GM21723 (cell line): ENCODE measurements at regions not wholly inside any gene's neighbourhood (a gene's known extent, or its start where the extent isn't known, plus 50 kb on each side); places are given as distances from the start of the nearest gene placed in this dataset.

Source experiments
- ATAC-seq: cut with Tn5 transposase; IDR thresholded peaks from one replicate; pipeline ENCODE4 v1.9.1; 2021; ENCODE audit warnings: mild to moderate bottlenecking, moderate library complexity; ENCODE audit not compliant: unreplicated experiment

- no peak for ATAC-seq
Observed at GRCh38 chr16:85476389-85476788, 136.7 kb upstream of the GSE1 start.

- no peak for ATAC-seq
Observed at GRCh38 chr16:85477801-85478363, 135.2 kb upstream of the GSE1 start.

GRCh38 chr16:85479972-85480726 is 133.0 kb upstream of the GSE1 start:
- ATAC-seq: no peak

GRCh38 chr16:85480727-85481101 is 132.4 kb upstream of the GSE1 start:
- no peak for ATAC-seq

- ATAC-seq: no peak
Observed at GRCh38 chr16:85481206-85481605, 131.9 kb upstream of the GSE1 start.

- no peak for ATAC-seq
Observed at GRCh38 chr16:85481738-85482137, 131.4 kb upstream of the GSE1 start.

GRCh38 chr16:85483424-85483823 is 129.7 kb upstream of the GSE1 start:
- no peak for ATAC-seq

- no peak for ATAC-seq
Observed at GRCh38 chr16:85484347-85485300, 128.5 kb upstream of the GSE1 start.

- no peak for ATAC-seq
Observed at GRCh38 chr16:85485379-85485778, 127.7 kb upstream of the GSE1 start.

- no peak for ATAC-seq
Observed at GRCh38 chr16:85486256-85486915, 126.7 kb upstream of the GSE1 start.

- no peak for ATAC-seq
Observed at GRCh38 chr16:85488414-85488813, 124.7 kb upstream of the GSE1 start.

GRCh38 chr16:85490407-85491057 is 122.6 kb upstream of the GSE1 start:
- no peak for ATAC-seq

- ATAC-seq: no peak
Observed at GRCh38 chr16:85491058-85491771, 121.9 kb upstream of the GSE1 start.

GRCh38 chr16:85491798-85492294 is 121.3 kb upstream of the GSE1 start:
- ATAC-seq: no peak

- ATAC-seq: no peak
Observed at GRCh38 chr16:85492295-85492864, 120.7 kb upstream of the GSE1 start.

- ATAC-seq: no peak
Observed at GRCh38 chr16:85494315-85494714, 118.8 kb upstream of the GSE1 start.

- ATAC-seq: no peak
Observed at GRCh38 chr16:85495259-85495658, 117.9 kb upstream of the GSE1 start.

- ATAC-seq: no peak
Observed at GRCh38 chr16:85495823-85496538, 117.1 kb upstream of the GSE1 start.
